RWPE1 (cell line): ENCODE measurements at regions not wholly inside any gene's neighbourhood (a gene's known extent, or its start where the extent isn't known, plus 50 kb on each side); places are given as distances from the start of the nearest gene placed in this dataset.

ENCODE experiments used
- CTCF ChIA-PET: fragments of 350-600 bp; sonication (Branson Sonifier 250); formaldehyde crosslinking; extraction: SDS; loops from one replicate; lab custom pipeline; 2021; lab: Yijun Ruan, JAX
- POLR2A ChIA-PET: fragments of 400-600 bp; formaldehyde crosslinking; extraction: SDS; loops from one replicate; lab custom pipeline; 2020; ENCODE audit warnings: antibody characterized with exemption; ENCODE audit not compliant: low non-redundant PET; lab: Yijun Ruan, JAX
- DNase-seq: peaks from one replicate; pipeline ENCODE4 v3.0.0; 2012; ENCODE audit warnings: low spot score
- H3K27ac ChIP-seq: fragments of 450-650 bp; 2 replicates; pipeline ENCODE4 v1.5.1; 2017
- TF ChIP-seq, protein P1 (sequence below): fragments of 450-650 bp; conservative IDR thresholded peaks from 2 replicates; pipeline ENCODE4 v1.5.1; 2017; ENCODE audit warnings: low read depth, mild to moderate bottlenecking

- TF ChIP-seq, protein P1, sequence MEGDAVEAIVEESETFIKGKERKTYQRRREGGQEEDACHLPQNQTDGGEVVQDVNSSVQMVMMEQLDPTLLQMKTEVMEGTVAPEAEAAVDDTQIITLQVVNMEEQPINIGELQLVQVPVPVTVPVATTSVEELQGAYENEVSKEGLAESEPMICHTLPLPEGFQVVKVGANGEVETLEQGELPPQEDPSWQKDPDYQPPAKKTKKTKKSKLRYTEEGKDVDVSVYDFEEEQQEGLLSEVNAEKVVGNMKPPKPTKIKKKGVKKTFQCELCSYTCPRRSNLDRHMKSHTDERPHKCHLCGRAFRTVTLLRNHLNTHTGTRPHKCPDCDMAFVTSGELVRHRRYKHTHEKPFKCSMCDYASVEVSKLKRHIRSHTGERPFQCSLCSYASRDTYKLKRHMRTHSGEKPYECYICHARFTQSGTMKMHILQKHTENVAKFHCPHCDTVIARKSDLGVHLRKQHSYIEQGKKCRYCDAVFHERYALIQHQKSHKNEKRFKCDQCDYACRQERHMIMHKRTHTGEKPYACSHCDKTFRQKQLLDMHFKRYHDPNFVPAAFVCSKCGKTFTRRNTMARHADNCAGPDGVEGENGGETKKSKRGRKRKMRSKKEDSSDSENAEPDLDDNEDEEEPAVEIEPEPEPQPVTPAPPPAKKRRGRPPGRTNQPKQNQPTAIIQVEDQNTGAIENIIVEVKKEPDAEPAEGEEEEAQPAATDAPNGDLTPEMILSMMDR: no peak
- DNase-seq: no peak
- CTCF ChIA-PET: interaction anchor here (0.7 kb wide), 1 partner anchor 1576 kb away, joined by 3 read pairs; no protein-coding TSS in a partner anchor
- no peak overlapping the region for H3K27ac ChIP-seq
- POLR2A ChIA-PET: interaction anchor here (0.5 kb wide), 1 partner anchor 1649 kb away, joined by 6 read pairs; no protein-coding TSS in a partner anchor
Measured at GRCh38 chr5:167312225-167312624, 979.2 kb upstream of the WWC1 start.

GRCh38 chr5:167315762-167316161, 975.7 kb upstream of the WWC1 start:
- ChIA-PET CTCF (interaction anchor here (0.6 kb wide), 1 partner anchor 109 kb away, joined by 3 read pairs; no protein-coding TSS in a partner anchor), POLR2A (no interaction called here)
- TF ChIP-seq, protein P1: no peak

GRCh38 chr5:167317884-167318283, 973.6 kb upstream of the WWC1 start:
- CTCF ChIA-PET: interaction anchor here (0.6 kb wide), 2 partner anchors 16 to 1679 kb away, joined by 3 read pairs; no protein-coding TSS in a partner anchor
- POLR2A ChIA-PET: no interaction called here
- DNase-seq: no peak
- TF ChIP-seq, protein P1: no peak
- H3K27ac ChIP-seq: no peak overlapping the region

More at GRCh38 chr5:167315762-167316161, 975.7 kb upstream of the WWC1 start:
- no peak for DNase-seq
- no peak overlapping the region for H3K27ac ChIP-seq

DNA sequence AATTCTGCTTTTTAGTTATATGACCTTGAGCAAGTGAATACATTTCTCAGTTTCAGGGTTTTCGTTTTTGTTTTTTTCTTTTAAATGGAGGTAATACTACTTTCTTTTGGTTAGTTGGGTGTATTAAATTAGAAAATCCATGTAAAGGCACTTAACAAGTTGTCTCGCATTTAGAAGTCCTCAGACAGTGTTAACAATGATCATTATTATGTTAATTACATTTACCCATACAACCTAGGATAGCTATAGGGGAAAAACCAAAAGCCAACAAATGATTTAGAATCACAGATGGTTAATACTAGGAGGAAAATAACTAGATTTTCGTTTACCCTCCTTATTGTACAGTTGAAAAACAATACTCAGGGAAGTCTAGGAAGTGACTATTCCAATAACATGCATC, 972.2 kb upstream of the WWC1 start:
- no peak overlapping the region for H3K27ac ChIP-seq
- no peak for DNase-seq
- ChIA-PET POLR2A (no interaction called here), CTCF (interaction anchor here (0.5 kb wide), 1 partner anchor 159 kb away, joined by 4 read pairs; no protein-coding TSS in a partner anchor)
- TF ChIP-seq, protein P1: no peak

- DNase-seq: no peak
- ChIA-PET POLR2A (no interaction called here), CTCF (no interaction called here)
- no peak overlapping the region for H3K27ac ChIP-seq
- TF ChIP-seq, protein P1: no peak
Measured at GRCh38 chr5:167320019-167320418, 971.4 kb upstream of the WWC1 start.

- no peak overlapping the region for H3K27ac ChIP-seq
- DNase-seq: no peak
- POLR2A ChIA-PET: no interaction called here
- CTCF ChIA-PET: no interaction called here
- TF ChIP-seq, protein P1: no peak
Measured at GRCh38 chr5:167332309-167332708, 959.1 kb upstream of the WWC1 start.
